ENCODE measurements at regions not wholly inside any gene's neighbourhood (a gene's known extent, or its start where the extent isn't known, plus 50 kb on each side); places are given as distances from the start of the nearest gene placed in this dataset.

- TF ChIP-seq HDAC2 (IDR thresholded peaks at IDR 0.05; ENCODE audit: borderline replicate concordance in 1 of 2, low read depth in 2 of 2, low read length in 2 of 2) = no peak
- no peak for TF ChIP-seq BRCA1 (IDR thresholded peaks at IDR 0.05; ENCODE audit: low read depth, low read length)
- no peak for TF ChIP-seq CHD2 (IDR thresholded peaks at IDR 0.05; ENCODE audit: low read length)
- no peak for TF ChIP-seq RNF2 (IDR thresholded peaks at IDR 0.05; ENCODE audit: borderline replicate concordance, low read depth, low read length, missing control alignments, poor library complexity, severe bottlenecking)
Measured at GRCh38 chr1:239563681-239564080, 177.3 kb downstream of the CHRM3 start (continued).

Measured in H1 (cell line).